Astrocyte (in vitro differentiated cells and primary cell): ENCODE measurements at regions not wholly inside any gene's neighbourhood (a gene's known extent, or its start where the extent isn't known, plus 50 kb on each side); places are given as distances from the start of the nearest gene placed in this dataset.

Experiments
- DNase-seq: peaks from one replicate; pipeline ENCODE4 v3.0.0-alpha.2; 2010; ENCODE audit warnings: low read depth
- FAIRE-seq: peaks from 2 replicates; lab custom pipeline; 2011; peaks lifted over from hg19 to GRCh38; lab: Jason Lieb, UNC
- H2AFZ ChIP-seq: 2 replicates; pipeline ENCODE4 v1.6.0; 2012; ENCODE audit warnings: low read depth, low read length, inconsistent platforms
- H3K27ac ChIP-seq: 2 replicates; pipeline ENCODE4 v1.5.1; 2011; ENCODE audit warnings: low read depth, low read length, inconsistent platforms
- H3K27me3 ChIP-seq: 2 replicates; pipeline ENCODE4 v1.6.0; 2011; ENCODE audit warnings: low read length, inconsistent platforms; ENCODE audit not compliant: insufficient read depth
- H3K36me3 ChIP-seq: 2 replicates; pipeline ENCODE4 v1.5.1; 2011; ENCODE audit warnings: low read length, inconsistent platforms; ENCODE audit not compliant: insufficient read depth
- H3K4me1 ChIP-seq: 2 replicates; pipeline ENCODE4 v1.5.1; 2011; ENCODE audit warnings: low read length, inconsistent platforms; ENCODE audit not compliant: insufficient read depth
- H3K4me2 ChIP-seq: 2 replicates; pipeline ENCODE4 v1.6.0; 2012; ENCODE audit warnings: low read length, inconsistent platforms
- H3K4me3 ChIP-seq: 2 replicates; pipeline ENCODE4 v1.5.1; 2011; ENCODE audit warnings: low read depth, mild to moderate bottlenecking, low read length, inconsistent platforms; ENCODE audit not compliant: insufficient read depth
- H3K79me2 ChIP-seq: 2 replicates; pipeline ENCODE4 v1.6.0; 2012; ENCODE audit warnings: mild to moderate bottlenecking, low read length, inconsistent platforms; ENCODE audit not compliant: insufficient read depth
- H3K9ac ChIP-seq: 2 replicates; pipeline ENCODE4 v1.6.0; 2012; ENCODE audit warnings: mild to moderate bottlenecking, low read length, inconsistent platforms
- H3K9me3 ChIP-seq: 2 replicates; pipeline ENCODE4 v1.5.1; 2012; ENCODE audit warnings: low read depth, mild to moderate bottlenecking, low read length, inconsistent platforms; ENCODE audit not compliant: insufficient read depth
- H4K20me1 ChIP-seq: 2 replicates; pipeline ENCODE4 v1.6.0; 2012; ENCODE audit warnings: low read length, inconsistent platforms; ENCODE audit not compliant: insufficient read depth
- H3K27ac Mint-ChIP-seq: one replicate; pipeline ENCODE4 v1.8.0; 2021; ENCODE audit warnings: mild to moderate bottlenecking, mixed read lengths; ENCODE audit not compliant: unreplicated experiment
- H3K27me3 Mint-ChIP-seq: one replicate; pipeline ENCODE4 v1.8.0; 2021; ENCODE audit warnings: low read depth, mixed read lengths; ENCODE audit not compliant: unreplicated experiment
- H3K36me3 Mint-ChIP-seq: one replicate; pipeline ENCODE4 v1.8.0; 2021; ENCODE audit warnings: low read depth, mixed read lengths; ENCODE audit not compliant: unreplicated experiment
- H3K4me1 Mint-ChIP-seq: one replicate; pipeline ENCODE4 v1.8.0; 2021; ENCODE audit warnings: low read depth, mixed read lengths; ENCODE audit not compliant: unreplicated experiment
- H3K4me3 Mint-ChIP-seq: one replicate; pipeline ENCODE4 v1.8.0; 2021; ENCODE audit warnings: mild to moderate bottlenecking, moderate library complexity, mixed read lengths; ENCODE audit not compliant: unreplicated experiment
- H3K9me3 Mint-ChIP-seq: one replicate; pipeline ENCODE4 v1.8.0; 2021; ENCODE audit warnings: mild to moderate bottlenecking, mixed read lengths; ENCODE audit not compliant: unreplicated experiment
- EZH2 ChIP-seq: IDR thresholded peaks from 2 replicates; pipeline ENCODE4 v1.6.1; 2012; ENCODE audit warnings: mild to moderate bottlenecking, low read length, inconsistent platforms; ENCODE audit not compliant: insufficient read depth
- TF ChIP-seq, protein P1 (sequence below): IDR thresholded peaks from 2 replicates; pipeline ENCODE4 v1.5.1; 2011; ENCODE audit warnings: low read depth, mild to moderate bottlenecking, inconsistent platforms, low read length, moderate library complexity; ENCODE audit not compliant: insufficient read depth

DNA sequence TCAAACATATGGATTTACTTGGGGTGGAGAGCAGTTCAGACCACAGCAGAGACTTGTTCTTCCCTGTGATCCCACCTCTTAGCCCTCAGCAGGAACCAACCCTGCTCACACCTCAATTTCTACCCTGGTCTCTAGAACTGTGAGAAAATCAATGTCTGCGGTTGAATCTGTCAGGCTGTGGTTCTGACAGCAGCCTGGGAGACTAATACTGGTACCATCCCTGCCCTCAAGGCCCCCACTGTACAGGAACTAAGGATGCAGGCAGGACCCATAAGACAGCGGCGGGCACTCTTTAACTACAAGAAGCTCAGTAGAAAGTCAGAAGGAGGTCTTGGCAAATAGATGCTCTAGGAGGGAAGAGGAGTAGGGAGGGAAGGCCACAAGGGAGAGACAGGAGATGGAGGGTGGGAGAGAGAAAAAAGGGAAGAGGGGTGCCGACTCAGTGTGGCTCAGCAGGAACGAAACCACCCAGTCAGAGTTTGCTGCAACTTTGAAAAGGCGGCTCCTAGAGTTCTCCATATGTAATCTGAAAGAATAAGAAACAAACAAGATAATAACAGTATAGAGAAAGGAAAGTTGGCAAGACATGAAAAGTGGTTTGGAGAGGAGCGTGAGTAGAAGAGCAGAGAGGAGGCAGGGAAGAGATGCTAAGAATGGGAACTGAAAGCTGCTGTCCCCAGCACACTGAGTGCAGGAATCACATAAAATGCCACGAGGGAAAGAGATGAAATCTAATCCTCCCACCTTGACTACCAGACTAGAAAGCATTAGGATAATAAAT, 323.9 kb upstream of the ID2 start:
- no peak overlapping the region for H3K4me3 Mint-ChIP-seq
- TF ChIP-seq, protein P1, sequence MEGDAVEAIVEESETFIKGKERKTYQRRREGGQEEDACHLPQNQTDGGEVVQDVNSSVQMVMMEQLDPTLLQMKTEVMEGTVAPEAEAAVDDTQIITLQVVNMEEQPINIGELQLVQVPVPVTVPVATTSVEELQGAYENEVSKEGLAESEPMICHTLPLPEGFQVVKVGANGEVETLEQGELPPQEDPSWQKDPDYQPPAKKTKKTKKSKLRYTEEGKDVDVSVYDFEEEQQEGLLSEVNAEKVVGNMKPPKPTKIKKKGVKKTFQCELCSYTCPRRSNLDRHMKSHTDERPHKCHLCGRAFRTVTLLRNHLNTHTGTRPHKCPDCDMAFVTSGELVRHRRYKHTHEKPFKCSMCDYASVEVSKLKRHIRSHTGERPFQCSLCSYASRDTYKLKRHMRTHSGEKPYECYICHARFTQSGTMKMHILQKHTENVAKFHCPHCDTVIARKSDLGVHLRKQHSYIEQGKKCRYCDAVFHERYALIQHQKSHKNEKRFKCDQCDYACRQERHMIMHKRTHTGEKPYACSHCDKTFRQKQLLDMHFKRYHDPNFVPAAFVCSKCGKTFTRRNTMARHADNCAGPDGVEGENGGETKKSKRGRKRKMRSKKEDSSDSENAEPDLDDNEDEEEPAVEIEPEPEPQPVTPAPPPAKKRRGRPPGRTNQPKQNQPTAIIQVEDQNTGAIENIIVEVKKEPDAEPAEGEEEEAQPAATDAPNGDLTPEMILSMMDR = no peak
- TF ChIP-seq EZH2 = no peak
- H3K4me1 ChIP-seq = no peaks in the 10 kb centered on the region
- H3K27me3 Mint-ChIP-seq = peaks cover 13% of the 10 kb centered on the region
- no peak overlapping the region for H3K27ac Mint-ChIP-seq
- FAIRE-seq = no peak
- no peak overlapping the region for H2AFZ ChIP-seq
- H3K9me3 ChIP-seq = no peaks in the 10 kb centered on the region
- no peak overlapping the region for H3K27ac ChIP-seq
- no peak overlapping the region for H3K9ac ChIP-seq
- no peak overlapping the region for H3K4me3 ChIP-seq
- H3K9me3 Mint-ChIP-seq = peaks cover 3% of the 10 kb centered on the region
- H3K4me1 Mint-ChIP-seq = no peaks in the 10 kb centered on the region
- no peak overlapping the region for H3K4me2 ChIP-seq
- no peaks in the 10 kb centered on the region for H3K27me3 ChIP-seq
- H3K79me2 ChIP-seq = no peaks in the 10 kb centered on the region
- no peaks in the 10 kb centered on the region for H3K36me3 Mint-ChIP-seq
- no peaks in the 10 kb centered on the region for H3K36me3 ChIP-seq
- H4K20me1 ChIP-seq = no peaks in the 10 kb centered on the region
- no peak for DNase-seq

DNA sequence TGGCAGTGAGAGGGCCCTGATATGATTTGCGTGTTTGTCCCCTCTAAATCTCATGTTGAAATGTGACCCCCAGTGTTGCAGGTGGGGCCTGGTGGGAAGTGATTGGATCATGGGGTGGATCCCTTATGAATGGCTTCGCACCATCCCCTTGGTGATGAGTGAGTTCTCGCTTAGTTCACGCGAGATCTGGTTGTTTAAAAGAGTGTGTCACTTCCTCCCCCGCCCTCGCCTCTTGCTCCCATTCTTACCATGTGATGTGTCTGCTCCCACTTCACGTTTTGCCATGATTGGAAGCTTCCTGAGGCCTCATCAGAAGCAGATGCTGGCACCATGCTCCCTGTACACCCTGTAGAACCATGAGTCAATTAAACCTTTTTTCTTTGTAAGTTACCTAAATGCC, 319.9 kb upstream of the ID2 start:
- Mint-ChIP-seq H3K27ac (no peak overlapping the region), H3K4me3 (no peak overlapping the region), H3K36me3 (no peaks in the 10 kb centered on the region), H3K9me3 (peaks cover 3% of the 10 kb centered on the region), H3K27me3 (peaks cover 22% of the 10 kb centered on the region), H3K4me1 (no peaks in the 10 kb centered on the region)
- Histone ChIP-seq H3K9ac (no peak overlapping the region), H3K27ac (no peak overlapping the region), H2AFZ (no peak overlapping the region), H3K4me2 (no peak overlapping the region), H3K4me3 (no peak overlapping the region), H3K27me3 (no peaks in the 10 kb centered on the region), H3K9me3 (no peaks in the 10 kb centered on the region), H3K36me3 (no peaks in the 10 kb centered on the region), H3K4me1 (no peaks in the 10 kb centered on the region), H3K79me2 (no peaks in the 10 kb centered on the region), H4K20me1 (no peaks in the 10 kb centered on the region)
- TF ChIP-seq, protein P1 = no peak
- no peak for FAIRE-seq
- DNase-seq = no peak

DNA sequence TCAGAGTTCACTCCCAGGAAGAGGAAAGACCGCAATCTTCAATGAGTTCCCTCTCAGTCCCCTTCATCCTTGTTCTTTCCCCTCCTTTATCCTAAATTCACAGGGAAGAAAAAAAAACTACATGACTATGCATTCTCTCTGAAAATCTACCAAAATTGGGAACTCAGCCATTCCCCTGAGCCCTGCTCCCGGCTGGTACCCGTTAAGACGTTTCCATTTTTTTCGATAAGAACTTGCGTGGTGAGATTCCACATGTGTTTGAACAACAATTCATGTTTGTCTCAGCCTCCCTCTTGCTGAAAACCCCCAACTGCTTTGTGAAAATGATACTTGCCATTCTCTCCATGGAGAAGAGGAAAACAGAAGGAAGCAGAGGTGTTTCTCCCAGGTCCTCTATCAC, 318.7 kb upstream of the ID2 start:
- H3K27me3 ChIP-seq = no peaks in the 10 kb centered on the region
- FAIRE-seq (no peak), DNase-seq (no peak)
- H3K36me3 ChIP-seq = no peaks in the 10 kb centered on the region
- no peaks in the 10 kb centered on the region for H3K79me2 ChIP-seq
- H3K4me1 ChIP-seq = no peaks in the 10 kb centered on the region
- no peaks in the 10 kb centered on the region for H3K9me3 ChIP-seq
- Mint-ChIP-seq H3K36me3 (no peaks in the 10 kb centered on the region), H3K9me3 (peaks cover 3% of the 10 kb centered on the region), H3K27me3 (peaks cover 19% of the 10 kb centered on the region), H3K4me1 (no peaks in the 10 kb centered on the region), H3K4me3 (no peak overlapping the region), H3K27ac (no peak overlapping the region)
- no peak overlapping the region for H3K27ac ChIP-seq
- no peak overlapping the region for H3K4me2 ChIP-seq
- TF ChIP-seq, protein P1 = no peak
- TF ChIP-seq EZH2 = no peak
- H3K9ac ChIP-seq = no peak overlapping the region
- no peak overlapping the region for H2AFZ ChIP-seq
- H3K4me3 ChIP-seq = no peak overlapping the region
- no peaks in the 10 kb centered on the region for H4K20me1 ChIP-seq
